A549 (cell line): ENCODE measurements at regions not wholly inside any gene's neighbourhood (a gene's known extent, or its start where the extent isn't known, plus 50 kb on each side); places are given as distances from the start of the nearest gene placed in this dataset.

Experiments
- ATAC-seq, 2 experiments: fragments of 200-7000 bp in 1 of 2; fragments of >200 bp in 1 of 2; cut with Nextera tagmentation in 1 of 2; cut with Tn5 transposase in 1 of 2; 3 replicates each; pipeline versions ENCODE4 v1.8.0 to v1.9.1; 2018 to 2020; ENCODE audit warnings: mild to moderate bottlenecking in 1 of 2, moderate library complexity in 1 of 2
- CTCF ChIA-PET: fragments of 300-600 bp; sonication (Branson Sonifier 250); formaldehyde crosslinking; extraction: SDS; loops from one replicate; lab custom pipeline; 2021; ENCODE audit warnings: antibody characterized with exemption, inconsistent platforms; lab: Yijun Ruan, JAX
- POLR2A ChIA-PET: fragments of 350-600 bp; formaldehyde crosslinking; extraction: SDS; loops from one replicate; lab custom pipeline; 2021; ENCODE audit warnings: antibody characterized with exemption, inconsistent platforms; lab: Yijun Ruan, JAX
- DNase-seq, 2 experiments: peaks; one replicate each; pipeline versions ENCODE4 v3.0.0 to v3.0.0-alpha.2; 2011 to 2016; ENCODE audit warnings: low read depth in 1 of 2, low spot score in 1 of 2
- FAIRE-seq: peaks from 2 replicates; lab custom pipeline; 2011; peaks lifted over from hg19 to GRCh38; lab: Jason Lieb, UNC
- H3K27ac ChIP-seq, 2 experiments: fragments of >200 bp; sonication (Bioruptor Twin); formaldehyde crosslinking; 3 replicates each; pipeline ENCODE4 v1.5.1; 2016 to 2017
- H3K4me1 ChIP-seq: fragments of >200 bp; sonication (Bioruptor Twin); formaldehyde crosslinking; 3 replicates; pipeline ENCODE4 v1.6.1; 2016
- H3K4me2 ChIP-seq: fragments of >200 bp; sonication (Bioruptor Twin); formaldehyde crosslinking; 3 replicates; pipeline ENCODE4 v1.6.1; 2016
- H3K4me3 ChIP-seq: fragments of >200 bp; sonication (Bioruptor Twin); formaldehyde crosslinking; 3 replicates; pipeline ENCODE4 v1.5.1; 2016
- H3K9me3 ChIP-seq: fragments of >200 bp; sonication (Bioruptor Twin); formaldehyde crosslinking; 3 replicates; pipeline ENCODE4 v1.6.1; 2016
- BHLHE40 ChIP-seq: IDR thresholded peaks from 2 replicates; pipeline ENCODE4 v1.6.1; 2012; ENCODE audit warnings: low read depth, low read length, inconsistent platforms
- CHD2 ChIP-seq: fragments of 150-350 bp; IDR thresholded peaks from 2 replicates; pipeline ENCODE4 v1.6.1; 2014; ENCODE audit warnings: low read length; ENCODE audit not compliant: partially characterized antibody
- CHD4 ChIP-seq: fragments of 200-600 bp; sonication (generic); IDR thresholded peaks from 2 replicates; pipeline ENCODE4 v1.6.1; 2016; ENCODE audit warnings: antibody characterized with exemption, mild to moderate bottlenecking, borderline replicate concordance
- E2F6 ChIP-seq: IDR thresholded peaks from 2 replicates; pipeline ENCODE4 v1.6.1; 2012; ENCODE audit warnings: low read depth, borderline replicate concordance
- ELK1 ChIP-seq: fragments of 150-350 bp; IDR thresholded peaks from 2 replicates; pipeline ENCODE4 v1.6.1; 2014; ENCODE audit warnings: low read depth, mild to moderate bottlenecking, low read length
- EP300 ChIP-seq, 2 experiments: fragments of >200 bp; sonication (Bioruptor Twin); formaldehyde crosslinking; IDR thresholded peaks; 2 replicates in 1 of 2; 3 replicates in 1 of 2; pipeline ENCODE4 v1.6.1; 2016 to 2017
- FOSL2 ChIP-seq, 2 experiments: fragments of 450-650 bp in 1 of 2; fragments of >200 bp in 1 of 2; sonication (Bioruptor Twin) in 1 of 2; formaldehyde crosslinking; IDR thresholded peaks; 2 replicates each; pipeline versions ENCODE4 v1.5.0 to v1.6.1; 2016 to 2020; ENCODE audit warnings: mild to moderate bottlenecking in 1 of 2, moderate library complexity in 1 of 2
- HOXA7 ChIP-seq: fragments of 250-450 bp; sonication (Bioruptor Pico); IDR thresholded peaks from 2 replicates; pipeline ENCODE4 v1.5.0; 2020; ENCODE audit warnings: mild to moderate bottlenecking, moderate library complexity
- HOXB5 ChIP-seq: fragments of 250-450 bp; sonication (Bioruptor Pico); IDR thresholded peaks from 2 replicates; pipeline ENCODE4 v1.5.0; 2020; ENCODE audit warnings: mild to moderate bottlenecking, moderate library complexity
- JUN ChIP-seq, 2 experiments: fragments of >200 bp; sonication (Bioruptor Twin); formaldehyde crosslinking; IDR thresholded peaks; 2 replicates in 1 of 2; 3 replicates in 1 of 2; pipeline ENCODE4 v1.6.1; 2016 to 2017
- JUNB ChIP-seq: fragments of >200 bp; sonication (Bioruptor Twin); formaldehyde crosslinking; IDR thresholded peaks from 2 replicates; pipeline ENCODE4 v1.6.1; 2016
- KDM5A ChIP-seq: fragments of 200-600 bp; sonication (generic); IDR thresholded peaks from 2 replicates; pipeline ENCODE4 v1.6.1; 2016; ENCODE audit warnings: antibody characterized with exemption, mild to moderate bottlenecking
- NPAS2 ChIP-seq: fragments of 250-450 bp; sonication (Bioruptor Pico); IDR thresholded peaks from 2 replicates; pipeline ENCODE4 v1.8.0; 2022; ENCODE audit warnings: mild to moderate bottlenecking, moderate library complexity, borderline replicate concordance
- PHF8 ChIP-seq: fragments of 200-600 bp; sonication (generic); IDR thresholded peaks from 2 replicates; pipeline ENCODE4 v1.6.1; 2016; ENCODE audit warnings: low read depth, mild to moderate bottlenecking, antibody characterized with exemption, moderate library complexity, borderline replicate concordance
- POLR2A ChIP-seq: IDR thresholded peaks from 2 replicates; pipeline ENCODE4 v1.6.1; 2012; ENCODE audit warnings: mild to moderate bottlenecking, low read length
- RARB ChIP-seq: fragments of 250-450 bp; sonication (Bioruptor Pico); IDR thresholded peaks from 2 replicates; pipeline ENCODE4 v1.8.0; 2021; ENCODE audit warnings: mild to moderate bottlenecking, moderate library complexity
- RCOR1 ChIP-seq: fragments of 150-350 bp; IDR thresholded peaks from 2 replicates; pipeline ENCODE4 v1.6.1; 2014; ENCODE audit warnings: antibody characterized with exemption, low read length, low read depth
- RFX5 ChIP-seq: fragments of 450-650 bp; IDR thresholded peaks from 2 replicates; pipeline ENCODE4 v1.7.1; 2014; ENCODE audit warnings: antibody characterized with exemption, mild to moderate bottlenecking, moderate library complexity
- RNF2 ChIP-seq: fragments of 200-600 bp; sonication (generic); IDR thresholded peaks from 2 replicates; pipeline ENCODE4 v1.6.1; 2016; ENCODE audit warnings: low read depth, mild to moderate bottlenecking, antibody characterized with exemption, moderate library complexity, borderline replicate concordance
- SMC3 ChIP-seq: fragments of >200 bp; sonication (Bioruptor Twin); formaldehyde crosslinking; IDR thresholded peaks from 3 replicates; pipeline ENCODE4 v1.6.1; 2018; ENCODE audit warnings: inconsistent platforms
- ZNF302 ChIP-seq: fragments of 250-450 bp; sonication (Bioruptor Pico); IDR thresholded peaks from 2 replicates; pipeline ENCODE4 v1.9.0; 2021; ENCODE audit warnings: inconsistent platforms, mild to moderate bottlenecking, moderate library complexity
- WGBS: methylation state at CpG from one replicate; pipeline ENCODE4 v1.1.6; 2017; ENCODE audit errors: missing lambda C conversion rate; 5-methylcytosine and 5-hydroxymethylcytosine counted together
- TF ChIP-seq, protein P1 (sequence below): IDR thresholded peaks from 2 replicates; pipeline ENCODE4 v1.6.1; 2012

GRCh38 chr13:47399599-47399998, 502.7 kb upstream of the HTR2A start:
- no peak overlapping the region for H3K4me2 ChIP-seq
- no peak for ATAC-seq
- H3K27ac ChIP-seq: no peak overlapping the region
- no peak for FAIRE-seq
- TF ChIP-seq KDM5A: no peak
- TF ChIP-seq HOXB5: no peak
- no peak for TF ChIP-seq ZNF302
- TF ChIP-seq FOSL2 (IDR thresholded peaks at IDR 0.05): no peak
- TF ChIP-seq FOSL2 (CRISPR knock-in tag; IDR thresholded peaks at IDR 0.05): no peak
- no peak for TF ChIP-seq ELK1
- TF ChIP-seq NPAS2 (CRISPR knock-in tag): no peak
- TF ChIP-seq RFX5: no peak
- no peak for TF ChIP-seq BHLHE40
- no peak for TF ChIP-seq RNF2
- no peak for TF ChIP-seq JUNB
- TF ChIP-seq CHD2: no peak
- CTCF ChIA-PET: no interaction called here
- DNase-seq: no peak
- H3K4me1 ChIP-seq: no peaks in the 10 kb centered on the region
- no peaks in the 10 kb centered on the region for H3K9me3 ChIP-seq
- WGBS: 5% methylated on average over 2 of the region's 2 CpGs
- H3K4me3 ChIP-seq: no peak overlapping the region
- POLR2A ChIA-PET: no interaction called here

- FAIRE-seq: no peak
- 0% methylated on average over 2 of the region's 2 CpGs for WGBS
- ATAC-seq: no peak
- no peak for DNase-seq
- no peak overlapping the region for H3K27ac ChIP-seq
- no peak overlapping the region for H3K4me3 ChIP-seq
- POLR2A ChIA-PET: no interaction called here
- CTCF ChIA-PET: no interaction called here
- no peaks in the 10 kb centered on the region for H3K4me1 ChIP-seq
- TF ChIP-seq RCOR1 (no peak), PHF8 (no peak), RFX5 (no peak), CHD4 (no peak), E2F6 (no peak), JUN (IDR thresholded peaks at IDR 0.05) (no peak)
- H3K9me3 ChIP-seq: no peaks in the 10 kb centered on the region
- H3K4me2 ChIP-seq: no peak overlapping the region
These were observed 500.9 kb upstream of the HTR2A start for GRCh38 chr13:47397739-47398138.

DNA sequence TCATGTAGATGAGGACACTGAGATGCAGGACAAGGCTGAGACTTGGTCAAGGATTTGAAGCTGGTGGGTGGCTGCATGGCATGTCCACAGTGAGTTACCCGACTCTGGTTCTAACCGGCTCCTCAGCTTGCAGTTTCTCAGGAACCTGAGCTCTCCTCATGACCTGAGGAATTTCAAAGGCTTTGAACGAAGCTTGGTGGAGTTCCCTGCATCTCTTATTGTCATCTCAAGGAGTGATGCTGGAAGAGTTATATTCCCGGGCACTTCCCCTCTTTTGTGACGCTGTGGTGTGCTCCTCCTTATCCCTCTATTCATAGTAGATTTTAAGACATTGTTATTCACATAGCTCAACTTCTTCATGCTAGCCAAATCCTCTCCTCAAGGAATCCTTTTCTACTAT, 500.1 kb upstream of the HTR2A start:
- CTCF ChIA-PET: no interaction called here
- POLR2A ChIA-PET: no interaction called here
- WGBS: 2% methylated on average over 5 of the region's 5 CpGs

More for the DNA sequence above, 500.1 kb upstream of the HTR2A start:
- no peak for DNase-seq
- Histone ChIP-seq H3K4me3 (no peak overlapping the region), H3K4me2 (no peak overlapping the region), H3K27ac (no peak overlapping the region), H3K4me1 (no peaks in the 10 kb centered on the region), H3K9me3 (no peaks in the 10 kb centered on the region)
- no peak for FAIRE-seq
- TF ChIP-seq POLR2A (no peak), SMC3 (no peak), RFX5 (no peak), ZNF302 (no peak), RARB (CRISPR knock-in tag) (no peak), CHD2 (no peak), HOXA7 (no peak), EP300 (IDR thresholded peaks at IDR 0.05) (no peak), PHF8 (no peak)
- TF ChIP-seq, protein P1, sequence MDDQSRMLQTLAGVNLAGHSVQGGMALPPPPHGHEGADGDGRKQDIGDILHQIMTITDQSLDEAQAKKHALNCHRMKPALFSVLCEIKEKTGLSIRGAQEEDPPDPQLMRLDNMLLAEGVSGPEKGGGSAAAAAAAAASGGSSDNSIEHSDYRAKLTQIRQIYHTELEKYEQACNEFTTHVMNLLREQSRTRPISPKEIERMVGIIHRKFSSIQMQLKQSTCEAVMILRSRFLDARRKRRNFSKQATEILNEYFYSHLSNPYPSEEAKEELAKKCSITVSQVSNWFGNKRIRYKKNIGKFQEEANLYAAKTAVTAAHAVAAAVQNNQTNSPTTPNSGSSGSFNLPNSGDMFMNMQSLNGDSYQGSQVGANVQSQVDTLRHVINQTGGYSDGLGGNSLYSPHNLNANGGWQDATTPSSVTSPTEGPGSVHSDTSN: no peak
- no peak for ATAC-seq
